GM21529 (cell line): ENCODE measurements at regions not wholly inside any gene's neighbourhood (a gene's known extent, or its start where the extent isn't known, plus 50 kb on each side); places are given as distances from the start of the nearest gene placed in this dataset.

ENCODE experiments used
- ATAC-seq: cut with Tn5 transposase; IDR thresholded peaks from one replicate; pipeline ENCODE4 v1.9.1; 2021; ENCODE audit not compliant: unreplicated experiment

DNA sequence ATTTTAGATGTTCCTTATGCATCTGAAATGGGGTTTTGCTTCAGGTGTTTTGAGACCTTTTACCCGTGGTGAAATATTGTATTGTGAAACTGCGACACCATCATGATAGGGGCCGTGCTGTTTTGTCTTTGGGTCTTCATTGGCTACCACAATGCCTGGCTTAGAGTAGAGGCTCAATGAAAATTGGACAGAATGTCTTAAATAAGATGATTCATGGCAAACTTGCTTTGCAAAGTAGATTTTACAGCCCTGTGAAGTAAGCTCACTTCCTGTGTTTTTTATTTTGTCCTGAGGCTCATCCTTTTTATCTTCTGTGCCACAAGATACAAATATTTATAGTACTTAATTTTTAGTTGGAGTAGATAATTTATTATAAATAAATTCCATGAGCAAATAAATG lies 111.3 kb upstream of the FRMD6 start:
- ATAC-seq = no peak

DNA sequence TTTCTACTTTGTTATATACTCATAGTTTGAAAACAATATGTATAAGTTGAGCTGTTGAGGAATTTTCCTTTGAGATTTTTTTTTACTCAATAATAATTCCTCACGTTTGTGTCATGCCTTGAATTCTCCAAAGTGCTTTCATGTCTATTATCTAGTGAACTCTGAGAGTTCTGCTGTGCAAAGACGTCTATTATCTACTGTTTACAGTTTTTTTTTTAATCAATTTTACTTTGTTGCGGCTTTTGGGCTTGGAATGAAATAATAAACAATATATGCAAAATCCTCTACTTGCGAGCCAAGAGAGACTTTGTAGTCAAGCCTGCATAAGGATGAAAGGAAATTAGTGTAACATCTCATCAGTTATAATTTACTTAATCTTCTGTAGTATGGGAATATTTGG lies 107.2 kb upstream of the FRMD6 start:
- no peak for ATAC-seq

GRCh38 chr14:51544901-51545300 lies 106.8 kb upstream of the FRMD6 start:
- no peak for ATAC-seq

DNA sequence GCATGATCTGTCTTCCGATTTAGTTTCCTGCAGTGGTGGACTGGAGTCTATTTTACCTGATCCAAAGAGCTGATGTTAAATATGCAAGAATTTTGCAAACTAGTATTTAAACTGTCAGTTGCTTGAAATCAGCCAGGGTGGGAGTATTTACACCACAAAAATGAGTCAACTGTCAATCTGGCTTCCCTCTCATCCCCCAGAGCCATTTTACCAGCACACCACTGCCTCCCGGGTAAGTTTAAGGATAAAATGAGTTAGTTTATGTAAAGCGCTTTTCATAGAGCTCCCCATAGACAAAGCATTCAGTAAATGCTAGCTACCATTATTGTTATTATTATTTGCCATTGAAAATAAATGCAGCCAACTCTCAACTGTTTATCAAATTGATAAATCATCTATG lies 106.3 kb upstream of the FRMD6 start:
- no peak for ATAC-seq

- no peak for ATAC-seq
Measured at GRCh38 chr14:51546099-51546498, 105.6 kb upstream of the FRMD6 start.

DNA sequence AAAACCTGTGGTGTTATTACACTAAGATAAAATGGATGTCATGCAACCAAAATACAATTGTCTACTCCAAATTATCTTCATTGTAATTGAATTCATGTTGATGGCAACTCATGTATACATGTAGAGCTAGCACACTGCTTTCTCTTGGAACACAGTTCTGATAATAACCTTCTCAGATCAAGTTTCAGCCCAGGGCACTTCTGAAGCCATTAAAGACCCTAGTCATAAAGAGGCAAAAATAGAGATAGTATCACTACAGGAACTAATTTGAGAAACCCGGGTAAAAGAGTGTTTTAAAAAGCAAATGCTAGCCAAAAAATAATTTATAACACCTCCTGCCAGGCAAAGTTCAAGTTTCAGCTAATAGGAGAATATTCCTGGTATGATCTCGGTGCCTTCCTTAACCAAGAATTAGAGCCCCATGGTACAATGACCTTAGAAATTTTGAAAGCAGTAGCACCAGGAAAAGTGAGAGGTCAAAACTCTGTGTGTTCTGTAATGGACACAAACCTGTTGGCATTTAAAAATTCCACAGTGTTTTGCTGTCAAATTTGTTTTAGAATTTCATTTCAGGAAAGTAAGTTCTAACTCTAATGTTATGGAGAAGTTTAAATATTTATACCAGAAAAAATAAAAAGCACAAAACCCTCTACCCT lies 105.0 kb upstream of the FRMD6 start:
- no peak for ATAC-seq

GRCh38 chr14:51547260-51547659 lies 104.5 kb upstream of the FRMD6 start:
- ATAC-seq = no peak

DNA sequence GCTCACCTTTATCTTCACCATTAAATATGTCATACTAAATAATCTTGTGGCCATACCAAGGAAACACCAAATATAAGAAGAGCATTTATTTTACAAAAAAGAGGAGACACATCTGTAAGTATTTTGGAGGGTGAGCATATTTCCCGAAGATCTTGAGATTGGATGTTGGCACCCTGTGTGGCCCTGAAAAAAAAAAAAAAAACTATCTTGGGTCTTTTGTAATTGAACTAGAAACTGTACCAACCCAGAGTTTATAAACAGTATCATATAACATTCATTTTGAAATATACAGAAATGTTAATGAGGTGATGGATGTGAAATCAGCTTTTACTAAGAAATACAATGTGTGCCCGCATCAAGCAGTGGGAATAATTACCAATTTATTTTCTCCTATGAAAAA lies 104.0 kb upstream of the FRMD6 start:
- ATAC-seq = no peak

GRCh38 chr14:51548187-51548586 lies 103.5 kb upstream of the FRMD6 start:
- ATAC-seq = no peak

- no peak for ATAC-seq
Measured at GRCh38 chr14:51550636-51551035, 101.1 kb upstream of the FRMD6 start.

DNA sequence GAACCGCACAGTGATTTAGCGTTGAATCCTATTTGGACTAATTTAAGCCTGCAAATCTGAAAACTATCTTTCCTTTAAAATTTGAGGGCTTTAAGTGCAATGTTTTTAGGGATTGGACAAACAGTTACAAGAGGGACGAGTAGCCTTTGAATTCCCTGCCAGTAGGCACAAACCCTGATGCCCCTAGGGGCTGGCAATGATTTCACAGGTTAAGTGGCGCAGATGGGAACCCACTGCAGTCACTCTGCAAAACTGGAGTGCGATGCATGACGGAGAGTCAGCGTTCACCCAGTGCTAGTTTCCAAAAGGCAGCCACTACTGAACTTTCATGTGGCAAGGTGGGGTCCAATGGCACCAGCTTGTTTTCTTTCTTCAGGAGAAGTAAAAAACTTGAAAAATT lies 99.4 kb upstream of the FRMD6 start:
- no peak for ATAC-seq

- no peak for ATAC-seq
Measured at GRCh38 chr14:51552768-51553404, 98.8 kb upstream of the FRMD6 start.

DNA sequence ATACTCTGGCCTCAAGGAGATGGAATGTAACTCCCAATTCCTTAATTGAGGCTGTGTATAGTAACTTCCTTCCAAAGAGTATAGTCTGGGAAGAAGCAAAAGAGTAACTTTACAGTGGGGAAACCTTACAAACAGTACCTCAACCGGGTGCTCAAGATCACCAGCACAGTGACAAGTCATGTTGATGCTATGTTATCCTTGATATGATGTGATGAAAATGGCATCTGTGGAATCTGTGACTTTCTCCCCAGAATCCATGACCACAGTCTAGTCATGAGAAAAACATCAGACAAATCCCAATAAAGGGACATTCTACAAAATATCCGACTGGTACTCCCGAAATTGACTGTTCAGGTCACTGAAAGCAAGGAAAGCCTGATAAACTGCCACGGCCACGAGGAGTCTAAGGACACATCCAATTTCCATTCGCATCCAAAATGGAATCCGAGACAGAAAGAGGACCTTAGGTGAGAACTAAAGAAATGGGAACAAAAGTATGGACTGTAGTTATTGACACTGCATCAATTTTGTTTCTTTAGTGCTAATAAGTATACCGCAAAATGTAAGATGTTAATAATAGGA lies 97.3 kb upstream of the FRMD6 start:
- ATAC-seq = no peak

GRCh38 chr14:51554953-51555352 lies 96.8 kb upstream of the FRMD6 start:
- no peak for ATAC-seq

DNA sequence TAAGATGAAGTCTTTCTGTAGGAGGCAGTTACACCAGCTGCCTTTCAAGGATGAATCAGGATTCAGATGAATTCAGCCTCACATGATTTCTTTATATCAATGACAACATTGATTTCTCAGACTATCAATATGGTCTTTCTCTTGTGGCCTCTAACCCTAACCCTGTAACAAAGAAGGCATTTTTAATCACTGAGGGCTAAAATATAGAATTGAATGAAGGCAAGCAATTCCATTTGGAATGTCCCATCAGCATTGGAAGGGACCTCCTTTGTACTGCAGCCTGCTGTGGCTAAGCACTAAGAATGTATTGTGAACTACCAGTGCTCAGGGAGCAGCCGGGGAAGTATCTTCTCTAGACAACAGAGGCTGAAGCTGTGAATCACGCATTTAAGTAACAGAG lies 90.6 kb upstream of the FRMD6 start:
- ATAC-seq = no peak

DNA sequence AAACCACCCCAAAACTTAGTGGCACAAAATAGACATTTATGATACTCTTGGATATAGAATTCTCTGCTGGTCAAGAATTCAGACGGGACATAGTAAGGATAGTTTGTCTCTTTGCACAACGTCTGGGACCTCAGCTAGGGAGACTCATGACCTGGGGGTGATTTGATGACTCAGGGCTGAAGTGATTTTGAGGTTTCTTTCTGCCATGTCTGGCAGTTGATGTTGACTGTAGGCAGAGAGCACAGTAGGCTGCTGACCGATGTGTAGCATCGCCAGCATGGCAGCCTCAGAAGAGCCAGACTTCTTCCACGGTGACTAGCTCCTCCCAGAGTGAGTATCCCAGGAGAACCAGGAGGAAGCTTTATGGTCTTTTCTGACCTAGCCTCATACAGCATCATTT lies 88.9 kb upstream of the FRMD6 start:
- ATAC-seq = no peak

DNA sequence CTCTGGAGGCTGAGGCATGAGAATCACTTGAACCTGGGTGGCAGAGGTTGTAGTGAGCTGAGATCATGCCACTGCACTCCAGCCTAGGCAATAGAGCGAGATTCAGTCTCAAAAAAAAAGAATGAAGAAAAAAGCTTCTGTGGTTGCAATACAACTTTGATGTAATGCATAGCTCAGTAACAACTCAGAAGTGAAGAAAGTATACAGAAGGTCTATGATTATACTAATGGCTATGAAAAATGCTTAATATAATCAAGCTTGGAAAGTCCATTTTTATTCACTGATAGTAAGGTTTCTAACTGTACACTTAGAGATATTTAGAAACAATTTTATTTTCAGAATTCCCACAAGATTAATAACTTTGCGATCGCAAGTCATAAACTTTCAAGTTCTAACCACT lies 88.2 kb upstream of the FRMD6 start:
- ATAC-seq = no peak

DNA sequence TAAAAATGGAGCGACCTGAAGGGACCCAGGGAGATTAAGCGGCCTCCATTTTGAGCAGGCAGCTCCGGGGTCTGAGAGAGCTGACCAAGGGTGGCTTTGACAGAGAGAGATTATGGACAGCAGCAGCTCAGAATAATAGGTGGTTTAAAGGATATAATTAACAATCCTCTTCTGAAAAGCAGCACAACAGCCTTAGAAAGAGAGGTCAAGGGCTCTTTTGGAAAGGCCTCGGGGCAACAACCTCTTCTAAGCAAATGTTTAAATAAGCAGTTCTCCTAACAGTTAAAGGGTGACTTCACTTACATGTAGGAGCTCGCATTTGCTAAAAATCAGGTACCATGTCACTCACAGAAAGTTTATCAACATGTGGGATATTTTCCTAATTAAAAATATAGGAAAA lies 87.2 kb upstream of the FRMD6 start:
- ATAC-seq = no peak

DNA sequence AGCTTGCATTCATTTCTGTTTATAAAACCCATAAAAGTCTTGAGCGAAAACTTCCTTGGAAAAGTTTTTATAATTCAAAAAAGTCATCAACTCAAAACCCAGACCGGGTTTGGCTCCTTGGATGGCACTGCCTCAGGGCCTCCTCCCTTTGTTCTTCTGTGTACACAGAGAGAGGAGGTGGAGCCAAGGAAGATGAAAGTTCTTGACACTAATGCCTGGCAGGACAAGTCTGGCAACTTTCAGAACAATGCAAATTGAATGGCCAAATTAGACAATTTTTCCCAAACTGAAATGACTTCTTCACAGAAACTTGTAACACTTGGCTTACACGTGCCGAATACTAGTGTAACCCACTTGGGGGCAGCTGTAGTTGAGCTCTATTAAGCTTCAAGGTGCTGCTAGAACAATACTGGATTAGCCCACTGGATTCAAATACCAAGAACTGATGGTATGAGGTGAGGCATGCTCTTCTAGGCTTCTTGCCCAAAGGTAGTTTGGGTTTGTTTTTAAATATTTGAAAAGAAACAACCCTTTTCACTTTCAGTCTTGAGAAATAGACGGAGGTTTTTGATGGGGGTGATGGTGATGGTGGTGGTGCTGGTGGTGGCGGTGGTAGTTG lies 86.6 kb upstream of the FRMD6 start:
- ATAC-seq = no peak

GRCh38 chr14:51566831-51567582 lies 84.7 kb upstream of the FRMD6 start:
- ATAC-seq = peak; percentile 49

DNA sequence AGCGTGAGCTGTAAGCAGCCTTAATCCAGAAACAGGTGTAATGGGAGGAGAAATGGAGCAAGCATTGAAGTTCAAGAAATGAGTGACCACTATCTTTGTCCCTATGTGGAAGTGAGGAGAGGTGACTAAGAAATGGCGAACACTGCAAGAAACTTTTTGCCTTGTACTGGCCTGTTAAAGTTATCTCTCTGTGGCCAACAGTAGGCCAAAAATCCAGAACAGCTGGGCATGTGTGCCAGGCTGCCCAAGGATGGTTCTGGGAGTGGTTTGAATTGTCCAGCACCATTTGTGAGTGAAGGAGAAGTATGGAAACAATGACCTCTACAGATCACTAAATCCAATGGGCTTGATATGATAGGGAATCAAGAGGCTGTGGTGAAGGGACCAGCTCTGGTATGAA lies 83.3 kb upstream of the FRMD6 start:
- ATAC-seq = no peak

DNA sequence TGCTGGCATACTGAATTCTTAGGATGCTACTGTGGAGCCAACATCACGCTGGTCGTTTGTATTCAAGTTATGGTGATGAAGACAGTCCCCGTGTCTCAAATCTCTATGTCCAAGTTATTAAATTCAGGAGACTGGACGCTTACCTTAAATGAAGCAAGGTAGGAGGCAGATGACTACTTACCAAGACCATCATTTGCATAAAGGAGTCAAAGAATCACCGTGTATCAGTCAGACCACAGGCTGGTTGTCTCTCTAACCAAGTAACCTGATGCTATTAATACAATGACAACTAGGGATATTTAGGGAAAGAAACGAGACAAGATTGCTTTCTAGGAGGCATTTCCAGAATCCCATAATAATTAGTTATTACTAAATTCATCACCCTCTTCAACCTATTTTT lies 78.1 kb upstream of the FRMD6 start:
- ATAC-seq = no peak
